Mucosa of rectum (tissue), 2 donors: ENCODE measurements at regions not wholly inside any gene's neighbourhood (a gene's known extent, or its start where the extent isn't known, plus 50 kb on each side); places are given as distances from the start of the nearest gene placed in this dataset.
"Not testable (repeated sequence)": the region's sequence is repeated elsewhere in the genome, so short reads cannot be mapped to it uniquely, and the experiment has no call there.

ENCODE experiments used
- H3K27ac ChIP-seq, 2 donors: one replicate each; pipeline ENCODE4 v1.7.0; 2013; ENCODE audit warnings: inconsistent platforms in 2 of 2, low read depth in 2 of 2, low read length in 2 of 2
- H3K27me3 ChIP-seq, 2 donors: one replicate each; pipeline ENCODE4 v1.7.0; 2013; ENCODE audit warnings: low read length in 2 of 2; ENCODE audit not compliant: control insufficient read depth in 2 of 2, insufficient read depth in 2 of 2
- H3K36me3 ChIP-seq, 2 donors: one replicate each; pipeline ENCODE4 v1.7.0; 2013; ENCODE audit warnings: low read length in 2 of 2; ENCODE audit not compliant: control insufficient read depth in 2 of 2, insufficient read depth in 2 of 2
- H3K4me1 ChIP-seq, 2 donors: one replicate each; pipeline ENCODE4 v1.7.0; 2013; ENCODE audit warnings: low read length in 2 of 2, mild to moderate bottlenecking in 1 of 2; ENCODE audit not compliant: control insufficient read depth in 2 of 2, insufficient read depth in 2 of 2
- H3K4me3 ChIP-seq, 2 donors: one replicate each; pipeline ENCODE4 v1.7.0; 2013; ENCODE audit warnings: low read length in 2 of 2
- H3K9ac ChIP-seq, 2 donors: one replicate each; pipeline ENCODE4 v1.7.0; 2013; ENCODE audit warnings: low read length in 2 of 2, low read depth in 1 of 2, mild to moderate bottlenecking in 1 of 2
- H3K9me3 ChIP-seq, 2 donors: one replicate each; pipeline ENCODE4 v1.7.0; 2013; ENCODE audit warnings: low read length in 2 of 2; ENCODE audit not compliant: control insufficient read depth in 2 of 2
- donor health status: healthy.
- donor health status: Normal muscosa, but diverticular disease.

DNA sequence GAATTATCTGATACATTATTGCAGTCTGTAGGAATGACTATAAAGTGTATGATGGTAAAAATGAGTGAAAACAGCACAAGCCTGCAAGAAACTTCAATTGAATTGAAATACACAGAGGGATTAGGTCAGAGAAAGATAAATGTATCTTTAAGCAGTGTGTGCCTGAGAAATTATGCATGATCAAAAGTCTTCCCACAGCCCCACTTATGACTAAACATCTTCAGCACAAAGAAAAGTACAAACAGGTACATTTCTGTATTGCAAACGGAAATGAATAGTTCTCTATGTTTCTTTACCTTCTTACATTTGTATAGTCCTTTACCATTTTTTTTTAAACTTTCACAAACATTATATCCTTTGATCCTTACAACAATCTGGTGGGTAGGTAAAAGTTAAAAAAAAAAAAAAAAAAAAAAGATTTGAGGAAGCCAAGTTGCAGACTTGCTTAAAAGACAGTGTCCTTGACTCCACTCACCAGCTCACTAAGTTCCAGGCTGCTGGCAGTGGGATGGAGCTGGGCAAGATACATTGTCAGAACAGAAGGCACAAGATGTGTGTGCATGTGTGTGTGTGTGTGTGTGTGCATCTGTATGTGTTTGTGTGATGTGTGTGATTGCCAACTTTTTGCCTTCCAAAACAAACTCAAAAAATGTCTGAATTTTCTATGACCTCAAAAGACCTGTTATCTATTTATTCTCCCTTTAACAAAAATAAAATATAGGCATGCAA is 423.7 kb upstream of the ACVR2A start:
- Histone ChIP-seq H3K4me1 (peaks cover 0 to 7% of the 10 kb centered on the region in 2 donors), H3K9ac (no peak overlapping the region), H3K9me3 (no peaks in the 10 kb centered on the region), H3K4me3 (no peak overlapping the region), H3K36me3 (no peaks in the 10 kb centered on the region), H3K27me3 (no peaks in the 10 kb centered on the region), H3K27ac (no peak overlapping the region)

DNA sequence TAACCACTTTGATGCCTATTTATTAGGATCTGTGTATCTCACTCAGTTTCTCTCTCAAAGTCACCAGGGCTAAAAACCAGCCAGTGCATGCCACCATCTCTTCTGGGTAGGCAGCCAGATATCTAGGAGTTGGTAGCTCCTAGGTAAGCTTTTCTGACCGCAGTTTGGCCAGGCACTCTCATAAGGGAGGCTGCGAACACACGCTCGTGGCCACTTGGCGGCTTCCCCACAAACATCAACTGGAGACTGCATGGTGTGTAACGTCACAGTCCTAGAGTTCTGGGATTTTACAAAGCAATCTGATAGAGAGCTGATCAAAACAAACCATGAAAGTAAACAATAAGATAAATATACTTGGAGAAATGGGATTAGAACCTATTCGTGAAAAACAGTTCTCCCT is 424.3 kb upstream of the ACVR2A start:
- Histone ChIP-seq H3K4me1 (peaks cover 0 to 4% of the 10 kb centered on the region in 2 donors), H3K4me3 (no peak overlapping the region), H3K27ac (no peak overlapping the region), H3K9ac (no peak overlapping the region), H3K27me3 (no peaks in the 10 kb centered on the region), H3K36me3 (no peaks in the 10 kb centered on the region), H3K9me3 (no peaks in the 10 kb centered on the region)

DNA sequence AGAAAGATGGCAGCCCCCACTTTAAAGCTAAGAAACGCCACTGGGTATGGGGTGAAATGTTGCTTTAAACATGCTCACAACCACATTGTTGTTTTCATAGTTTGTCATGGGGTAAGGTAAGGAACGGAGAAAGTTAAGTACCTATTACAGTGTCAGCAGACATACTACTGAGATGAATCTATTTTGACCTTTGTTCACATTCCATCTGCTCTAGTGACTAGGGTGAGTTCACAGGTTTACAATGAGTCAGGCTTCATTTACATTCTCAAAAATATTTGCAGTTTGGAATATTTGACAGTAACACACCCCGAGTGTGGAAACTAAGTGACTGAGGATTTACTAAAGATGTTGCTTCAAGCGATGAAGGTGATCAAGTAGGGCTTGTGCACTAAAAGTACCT is 428.7 kb upstream of the ACVR2A start:
- Histone ChIP-seq H3K9me3 (no peaks in the 10 kb centered on the region), H3K27me3 (no peaks in the 10 kb centered on the region), H3K36me3 (no peaks in the 10 kb centered on the region), H3K4me1 (no peaks in the 10 kb centered on the region), H3K9ac (no peak overlapping the region), H3K27ac (no peak overlapping the region), H3K4me3 (no peak overlapping the region)

DNA sequence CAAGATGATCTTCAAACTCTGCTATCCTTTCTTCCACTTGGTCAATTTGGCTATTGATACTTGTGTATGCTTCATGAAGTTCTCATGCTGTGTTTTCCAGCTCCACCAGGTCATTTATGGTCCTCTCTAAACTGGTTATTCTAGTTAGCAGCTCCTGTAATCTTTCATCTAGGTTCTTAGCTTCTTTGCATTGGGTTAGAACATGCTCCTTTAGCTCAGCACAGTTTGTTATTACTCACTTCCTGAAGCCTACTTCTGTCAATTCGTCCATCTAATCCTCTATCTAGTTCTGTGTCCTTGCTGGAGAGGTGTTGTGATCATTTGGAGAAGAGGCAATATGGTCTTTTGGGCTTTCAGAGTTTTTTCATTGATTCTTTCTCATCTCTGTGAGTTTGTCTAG is 430.2 kb upstream of the ACVR2A start:
- H3K27ac ChIP-seq, H3K36me3 ChIP-seq, H3K4me1 ChIP-seq, H3K9me3 ChIP-seq, H3K27me3 ChIP-seq, H3K4me3 ChIP-seq, H3K9ac ChIP-seq: not testable (repeated sequence)

DNA sequence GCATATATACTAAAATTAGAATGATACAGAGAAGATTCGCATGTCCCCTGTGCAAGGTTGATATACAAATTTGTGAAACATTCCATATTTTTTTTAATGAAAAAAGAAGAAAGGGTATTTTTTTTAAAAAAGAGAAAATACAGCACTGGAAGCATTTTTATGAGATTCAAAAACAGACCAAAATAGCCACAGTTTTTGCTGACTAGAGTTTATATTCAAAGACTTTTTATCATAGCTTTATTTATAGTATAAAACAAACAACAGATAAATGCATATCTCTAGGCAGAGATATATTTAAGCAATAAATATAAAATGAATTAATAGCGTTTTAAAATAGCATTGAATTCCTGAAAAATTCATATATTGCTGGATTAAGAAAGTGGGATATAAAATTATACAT is 436.5 kb upstream of the ACVR2A start:
- Histone ChIP-seq H3K36me3 (no peaks in the 10 kb centered on the region), H3K27ac (no peak overlapping the region), H3K4me1 (no peaks in the 10 kb centered on the region), H3K9me3 (no peaks in the 10 kb centered on the region), H3K27me3 (no peaks in the 10 kb centered on the region), H3K9ac (no peak overlapping the region), H3K4me3 (no peak overlapping the region)

DNA sequence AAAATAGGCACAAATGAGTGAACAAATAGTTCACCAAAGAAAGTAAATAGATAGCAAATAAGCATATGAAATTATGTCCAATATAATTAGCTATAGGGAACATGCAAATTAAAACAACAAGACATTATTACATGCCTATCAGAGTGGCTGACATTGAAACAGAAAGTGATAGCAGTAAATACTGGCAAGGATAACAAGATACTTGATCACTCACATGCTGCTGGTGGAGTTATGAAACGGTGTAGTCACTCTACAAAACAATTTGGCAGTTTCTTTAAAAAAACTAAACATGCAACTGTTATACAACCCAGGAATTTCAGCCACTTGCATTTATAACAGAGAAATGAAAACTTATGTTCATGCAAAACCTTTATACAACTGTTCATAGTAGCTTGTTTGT is 439.2 kb upstream of the ACVR2A start:
- Histone ChIP-seq H3K9ac (no peak overlapping the region), H3K27ac (no peak overlapping the region), H3K4me1 (no peaks in the 10 kb centered on the region), H3K9me3 (no peaks in the 10 kb centered on the region), H3K36me3 (no peaks in the 10 kb centered on the region), H3K4me3 (no peak overlapping the region), H3K27me3 (no peaks in the 10 kb centered on the region)

DNA sequence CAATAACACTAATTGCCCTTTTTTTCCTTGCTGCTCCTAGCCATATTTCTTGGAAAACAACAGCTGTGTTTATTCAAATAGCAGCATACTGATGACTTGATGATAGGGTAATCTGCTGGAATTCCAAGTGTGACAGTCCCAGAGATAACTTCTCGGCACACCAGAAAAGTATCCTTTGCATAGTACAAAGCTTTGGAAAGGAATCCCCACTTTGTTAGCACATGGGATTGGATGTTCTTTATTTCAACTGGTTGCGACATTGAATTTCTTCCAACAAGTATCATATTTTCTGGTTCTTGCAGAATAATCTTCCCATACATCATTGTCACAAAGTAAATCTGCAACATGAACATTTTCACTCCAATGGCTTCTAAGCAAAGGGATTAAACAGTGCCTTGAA is 445.8 kb upstream of the ACVR2A start:
- Histone ChIP-seq H3K27me3 (no peaks in the 10 kb centered on the region), H3K4me1 (no peaks in the 10 kb centered on the region), H3K36me3 (no peaks in the 10 kb centered on the region), H3K27ac (no peak overlapping the region), H3K9me3 (no peaks in the 10 kb centered on the region), H3K9ac (no peak overlapping the region), H3K4me3 (no peak overlapping the region)

DNA sequence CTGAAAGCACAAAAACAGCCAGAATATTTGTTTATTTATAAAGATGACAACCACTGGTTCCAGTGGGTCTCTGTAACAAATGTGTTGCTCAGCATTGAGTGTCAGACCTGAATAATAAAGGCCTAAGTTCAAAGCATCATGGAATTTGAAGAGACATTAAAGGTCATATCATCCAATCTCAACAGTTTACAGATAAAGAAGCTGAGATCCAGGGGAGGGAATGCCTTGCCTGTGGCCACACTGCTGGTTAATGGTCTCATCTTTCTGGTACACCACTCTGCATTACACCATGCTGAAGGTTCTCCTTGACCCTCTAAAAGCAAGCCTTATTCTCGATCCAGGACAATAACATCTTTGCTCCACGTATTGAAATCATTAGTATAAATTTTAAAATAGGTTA is 446.5 kb upstream of the ACVR2A start:
- Histone ChIP-seq H3K27me3 (no peaks in the 10 kb centered on the region), H3K27ac (no peak overlapping the region), H3K9ac (no peak overlapping the region), H3K9me3 (no peaks in the 10 kb centered on the region), H3K4me1 (no peaks in the 10 kb centered on the region), H3K4me3 (no peak overlapping the region), H3K36me3 (no peaks in the 10 kb centered on the region)

DNA sequence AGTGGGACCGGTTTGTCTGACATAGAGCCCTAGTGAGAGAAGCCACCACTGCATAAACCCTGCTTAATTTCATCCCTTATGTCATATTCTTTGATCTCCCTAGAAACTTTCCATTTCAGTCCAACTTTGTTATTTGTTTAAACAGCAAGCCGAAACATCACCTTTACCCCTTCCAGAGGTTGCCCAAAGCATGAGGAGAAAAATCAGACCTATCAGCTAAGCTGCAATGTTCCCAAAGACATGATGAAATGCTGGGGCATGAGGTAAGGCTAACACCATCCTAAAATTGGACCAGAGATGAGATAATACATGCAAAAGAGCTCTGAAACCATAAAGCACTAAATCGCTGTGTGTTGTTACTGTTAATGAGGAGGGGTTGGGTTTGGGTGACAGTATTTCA is 447.9 kb upstream of the ACVR2A start:
- H3K9ac ChIP-seq: no peak overlapping the region
- H3K36me3 ChIP-seq: no peaks in the 10 kb centered on the region
- H3K4me3 ChIP-seq: no peak overlapping the region
- H3K27ac ChIP-seq: no peak overlapping the region
- H3K27me3 ChIP-seq: no peaks in the 10 kb centered on the region
- no peaks in the 10 kb centered on the region for H3K4me1 ChIP-seq
- H3K9me3 ChIP-seq: no peaks in the 10 kb centered on the region

DNA sequence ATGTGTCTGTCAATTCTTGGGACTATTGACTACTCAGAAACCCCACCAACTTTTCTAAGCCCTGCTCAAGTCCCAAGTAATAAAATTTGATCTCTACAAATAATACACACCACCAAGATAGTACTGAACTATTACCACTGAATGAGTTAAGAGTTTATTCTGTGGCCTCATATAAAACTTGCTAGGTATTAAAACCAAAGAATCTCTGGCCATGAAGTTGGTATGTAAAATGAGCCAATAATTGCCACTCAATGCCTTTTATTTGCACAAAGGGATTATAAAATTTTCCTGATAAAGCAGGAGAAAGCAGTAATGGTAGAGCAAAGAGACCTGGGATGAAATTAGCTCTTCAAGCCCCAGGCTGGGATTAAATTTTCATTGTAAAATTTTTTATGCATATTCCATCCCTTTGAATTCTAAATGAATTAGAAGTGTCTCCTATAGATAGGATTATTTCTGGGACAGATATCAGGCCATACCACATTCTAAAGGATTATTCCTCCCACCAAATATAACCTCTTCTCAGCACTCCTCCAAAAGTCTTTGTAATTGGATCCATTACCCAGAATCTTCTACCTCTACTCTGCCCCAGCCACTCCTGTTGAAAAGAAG is 450.5 kb upstream of the ACVR2A start:
- no peaks in the 10 kb centered on the region for H3K27me3 ChIP-seq
- no peaks in the 10 kb centered on the region for H3K4me1 ChIP-seq

More for the DNA sequence above, 450.5 kb upstream of the ACVR2A start:
- Histone ChIP-seq H3K9ac (no peak overlapping the region), H3K4me3 (no peak overlapping the region), H3K27ac (no peak overlapping the region), H3K36me3 (no peaks in the 10 kb centered on the region), H3K9me3 (no peaks in the 10 kb centered on the region)
